T-helper 17 cell (primary cell): ENCODE measurements at regions not wholly inside any gene's neighbourhood (a gene's known extent, or its start where the extent isn't known, plus 50 kb on each side); places are given as distances from the start of the nearest gene placed in this dataset.
"Not testable (repeated sequence)": the region's sequence is repeated elsewhere in the genome, so short reads cannot be mapped to it uniquely, and the experiment has no call there.

ENCODE experiments used
- ATAC-seq: fragments of 150-1000 bp; cut with Tn5 transposase; 2 replicates; pipeline ENCODE4 v1.10.0; 2021; ENCODE audit warnings: mild to moderate bottlenecking, moderate library complexity
- DNase-seq, 3 donors: peaks; one replicate each; pipeline versions ENCODE4 v3.0.0 to v3.0.0-alpha.2; 2020 to 2021
- H3K9me3 ChIP-seq: one replicate; pipeline ENCODE4 v1.7.0; 2013; ENCODE audit warnings: low read length, mild to moderate bottlenecking; ENCODE audit not compliant: control insufficient read depth, poor library complexity, severe bottlenecking
- H3K27ac Mint-ChIP-seq: one replicate; pipeline ENCODE4 v1.8.0; 2022; ENCODE audit warnings: mild to moderate bottlenecking, moderate library complexity, mixed read lengths
- H3K27me3 Mint-ChIP-seq: one replicate; pipeline ENCODE4 v1.8.0; 2022; ENCODE audit warnings: mixed read lengths
- H3K36me3 Mint-ChIP-seq: one replicate; pipeline ENCODE4 v1.8.0; 2022; ENCODE audit warnings: low read depth, mixed read lengths
- H3K4me1 Mint-ChIP-seq: one replicate; pipeline ENCODE4 v1.8.0; 2022; ENCODE audit warnings: mild to moderate bottlenecking, mixed read lengths
- H3K4me3 Mint-ChIP-seq: one replicate; pipeline ENCODE4 v1.8.0; 2022; ENCODE audit warnings: mild to moderate bottlenecking, moderate library complexity, mixed read lengths

DNA sequence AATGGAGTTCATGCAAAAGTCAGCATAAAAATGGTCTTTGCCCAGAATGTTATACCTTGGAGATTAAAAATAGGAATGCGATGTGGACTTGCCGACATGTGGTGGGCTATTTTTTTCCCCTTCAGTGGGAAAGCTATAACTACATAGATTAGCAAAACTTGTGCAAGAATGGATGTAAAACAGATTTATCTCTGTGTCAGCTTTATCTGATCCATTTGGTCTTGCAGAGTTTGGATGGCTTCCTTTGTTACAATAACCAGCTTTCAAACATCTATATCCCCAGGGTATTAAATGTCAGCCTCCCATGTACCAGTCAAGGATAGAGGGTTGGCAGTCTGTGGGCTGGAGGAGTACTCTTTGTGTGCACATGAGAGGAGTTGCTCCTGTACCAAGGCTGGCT is 284.9 kb downstream of the TMEM38B start:
- H3K9me3 ChIP-seq: no peaks in the 10 kb centered on the region
- ATAC-seq: no peak
- no peak overlapping the region for H3K27ac Mint-ChIP-seq
- no peak for DNase-seq
- H3K4me1 Mint-ChIP-seq: no peaks in the 10 kb centered on the region
- no peaks in the 10 kb centered on the region for H3K36me3 Mint-ChIP-seq
- H3K27me3 Mint-ChIP-seq: no peaks in the 10 kb centered on the region
- no peak overlapping the region for H3K4me3 Mint-ChIP-seq

DNA sequence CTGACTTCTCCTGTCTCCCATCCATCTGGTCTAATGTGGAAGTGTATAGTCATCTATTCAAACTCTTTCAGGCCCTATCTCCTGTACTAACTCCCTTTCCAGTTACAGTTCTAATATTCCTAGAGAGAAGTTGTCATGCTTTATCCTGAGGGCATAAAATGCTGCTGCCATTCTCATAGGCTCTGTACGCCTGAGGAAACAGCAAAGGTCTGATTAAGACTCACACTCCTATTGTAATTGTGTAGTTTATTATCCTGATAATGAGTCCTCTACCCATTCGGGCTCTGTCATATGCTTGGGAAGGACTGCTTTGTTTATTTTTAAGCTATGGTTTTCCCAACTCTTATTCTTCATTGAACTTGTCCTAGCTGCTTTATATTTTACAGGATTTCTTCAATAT is 290.4 kb downstream of the TMEM38B start:
- H3K4me1 Mint-ChIP-seq: no peaks in the 10 kb centered on the region
- no peak overlapping the region for H3K4me3 Mint-ChIP-seq
- no peak for DNase-seq
- no peaks in the 10 kb centered on the region for H3K27me3 Mint-ChIP-seq
- no peaks in the 10 kb centered on the region for H3K36me3 Mint-ChIP-seq
- ATAC-seq: no peak
- H3K27ac Mint-ChIP-seq: no peak overlapping the region
- no peaks in the 10 kb centered on the region for H3K9me3 ChIP-seq

DNA sequence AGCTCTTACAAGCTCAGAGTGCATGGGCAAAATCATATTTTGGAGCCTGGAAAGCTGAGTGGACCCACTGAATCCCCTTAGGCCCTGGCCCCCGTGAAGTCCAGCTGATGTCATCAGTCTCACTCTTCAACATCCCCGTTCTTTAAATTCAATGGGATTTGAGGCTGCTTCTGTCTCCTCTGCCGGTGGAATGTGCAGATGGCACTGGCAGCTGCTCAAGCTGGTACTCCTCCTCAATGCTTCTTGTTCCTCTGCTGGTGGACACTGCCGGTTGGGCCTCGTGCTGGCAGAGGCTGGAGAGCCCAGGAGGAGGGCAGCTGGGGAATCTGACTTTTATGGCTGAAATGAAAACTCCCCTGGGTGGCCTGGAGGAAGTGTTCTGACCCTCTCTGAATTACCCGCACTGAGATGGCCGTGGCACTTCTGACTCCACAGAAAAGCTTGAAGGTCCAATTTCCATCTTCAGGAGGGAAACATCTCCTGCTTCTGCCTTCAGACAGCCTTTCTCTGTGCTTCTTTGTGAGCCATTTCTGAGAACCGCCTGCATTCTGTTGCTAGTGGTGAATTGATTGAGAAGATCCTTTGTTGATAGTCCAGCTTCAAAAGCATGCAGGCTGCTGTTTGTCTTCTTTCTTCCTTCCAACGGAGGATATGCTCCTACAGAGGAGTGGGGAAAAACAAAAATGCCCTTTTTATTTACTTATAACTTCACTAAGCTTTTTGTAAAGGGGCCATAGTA is 298.9 kb downstream of the TMEM38B start:
- no peaks in the 10 kb centered on the region for H3K36me3 Mint-ChIP-seq
- H3K9me3 ChIP-seq: no peaks in the 10 kb centered on the region
- no peak for ATAC-seq
- H3K4me1 Mint-ChIP-seq: no peaks in the 10 kb centered on the region
- DNase-seq: no peak
- no peaks in the 10 kb centered on the region for H3K27me3 Mint-ChIP-seq
- no peak overlapping the region for H3K4me3 Mint-ChIP-seq
- no peak overlapping the region for H3K27ac Mint-ChIP-seq

DNA sequence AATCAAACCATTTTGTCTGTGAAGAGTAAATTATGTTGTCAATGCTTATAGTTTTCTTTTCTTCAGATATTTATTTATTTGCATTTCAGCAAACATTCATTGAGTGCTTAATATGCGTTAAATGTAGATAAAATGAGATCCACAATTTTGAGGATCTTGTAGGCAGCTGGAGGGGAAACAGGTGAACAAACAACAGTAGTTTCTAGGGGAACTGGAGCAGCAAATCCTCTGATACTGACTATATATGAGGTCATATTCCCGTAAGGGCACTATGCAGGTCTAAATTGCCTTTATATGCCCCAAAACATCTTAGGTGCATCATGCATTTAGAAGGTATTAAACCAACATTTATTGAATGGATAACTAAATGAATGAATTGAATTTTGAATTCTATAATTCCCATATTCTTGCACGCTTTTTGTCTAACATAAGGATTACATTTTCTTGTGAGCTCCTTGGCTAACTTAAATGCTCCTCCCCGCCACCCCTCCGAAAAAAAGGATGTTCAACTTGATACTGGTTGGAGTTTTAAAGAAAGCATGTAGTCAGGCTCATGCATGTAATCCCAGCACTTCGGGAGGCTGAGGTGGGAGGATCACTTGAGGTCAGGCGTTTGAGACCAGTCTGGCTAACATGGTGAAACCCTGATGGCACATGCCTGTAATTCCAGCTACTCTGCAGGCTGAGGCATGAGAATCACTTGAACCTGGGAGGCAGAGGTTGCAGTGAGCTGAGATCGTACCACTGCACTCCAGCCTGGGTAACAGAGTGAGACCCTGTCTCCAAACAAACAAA is 299.8 kb downstream of the TMEM38B start:
- H3K27ac Mint-ChIP-seq: no peak overlapping the region
- ATAC-seq (no peak), DNase-seq (no peak)
- no peak overlapping the region for H3K4me3 Mint-ChIP-seq
- H3K9me3 ChIP-seq: no peaks in the 10 kb centered on the region
- H3K4me1 Mint-ChIP-seq: no peaks in the 10 kb centered on the region
- no peaks in the 10 kb centered on the region for H3K36me3 Mint-ChIP-seq
- no peaks in the 10 kb centered on the region for H3K27me3 Mint-ChIP-seq

DNA sequence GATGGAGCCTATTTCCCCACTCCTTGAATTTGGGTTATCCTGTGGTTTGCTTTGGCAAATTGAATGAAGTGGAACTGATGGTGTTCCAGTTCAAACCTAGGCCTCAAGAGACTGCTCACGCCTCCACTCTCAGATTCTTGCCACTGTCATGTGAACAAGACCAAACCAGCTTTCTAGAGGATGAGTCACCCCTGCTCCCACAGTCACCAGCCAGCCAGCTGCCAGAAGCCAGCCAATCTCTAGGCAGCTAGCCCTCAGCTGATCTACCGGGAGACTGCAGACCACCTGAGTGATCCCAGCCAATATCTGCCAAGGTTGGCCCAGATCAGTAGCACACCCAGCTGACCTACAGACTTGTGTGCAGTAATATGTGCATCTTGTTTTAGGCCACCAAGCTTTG is 300.6 kb downstream of the TMEM38B start:
- H3K4me3 Mint-ChIP-seq: no peak overlapping the region
- no peaks in the 10 kb centered on the region for H3K36me3 Mint-ChIP-seq
- ATAC-seq: no peak

DNA sequence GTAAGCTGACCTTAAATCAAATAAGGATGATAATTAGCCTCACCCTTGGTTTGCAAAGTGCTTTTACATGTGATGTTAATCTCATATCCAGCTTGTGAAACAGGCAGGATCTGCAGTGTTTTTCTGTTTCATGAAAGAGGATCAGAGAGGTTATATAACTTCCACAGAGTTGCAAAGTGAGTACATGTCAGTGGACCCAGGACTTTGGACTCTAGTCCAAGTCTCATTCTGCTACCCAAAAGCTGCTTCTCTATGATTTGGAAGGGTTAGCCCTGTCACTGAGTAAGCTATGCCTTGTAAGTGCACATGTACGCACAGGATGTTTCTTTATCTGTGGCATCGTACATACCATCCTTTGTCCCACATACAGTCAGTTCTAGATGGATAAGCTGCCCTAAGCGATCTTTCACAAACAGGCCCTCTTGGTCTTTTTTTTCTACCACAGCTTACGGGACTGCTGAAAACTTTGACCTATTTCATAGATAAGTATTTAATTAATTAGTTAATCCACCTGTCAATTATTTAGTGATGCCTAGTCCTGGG is 322.9 kb downstream of the TMEM38B start:
- DNase-seq (no peak), ATAC-seq (no peak)
- no peak overlapping the region for H3K27ac Mint-ChIP-seq
- no peak overlapping the region for H3K4me3 Mint-ChIP-seq
- no peaks in the 10 kb centered on the region for H3K9me3 ChIP-seq
- no peaks in the 10 kb centered on the region for H3K36me3 Mint-ChIP-seq
- H3K27me3 Mint-ChIP-seq: no peaks in the 10 kb centered on the region
- H3K4me1 Mint-ChIP-seq: no peaks in the 10 kb centered on the region

More for the DNA sequence above, 300.6 kb downstream of the TMEM38B start:
- H3K27ac Mint-ChIP-seq: no peak overlapping the region
- H3K4me1 Mint-ChIP-seq: no peaks in the 10 kb centered on the region
- no peak for DNase-seq
- H3K27me3 Mint-ChIP-seq: no peaks in the 10 kb centered on the region
- no peaks in the 10 kb centered on the region for H3K9me3 ChIP-seq

DNA sequence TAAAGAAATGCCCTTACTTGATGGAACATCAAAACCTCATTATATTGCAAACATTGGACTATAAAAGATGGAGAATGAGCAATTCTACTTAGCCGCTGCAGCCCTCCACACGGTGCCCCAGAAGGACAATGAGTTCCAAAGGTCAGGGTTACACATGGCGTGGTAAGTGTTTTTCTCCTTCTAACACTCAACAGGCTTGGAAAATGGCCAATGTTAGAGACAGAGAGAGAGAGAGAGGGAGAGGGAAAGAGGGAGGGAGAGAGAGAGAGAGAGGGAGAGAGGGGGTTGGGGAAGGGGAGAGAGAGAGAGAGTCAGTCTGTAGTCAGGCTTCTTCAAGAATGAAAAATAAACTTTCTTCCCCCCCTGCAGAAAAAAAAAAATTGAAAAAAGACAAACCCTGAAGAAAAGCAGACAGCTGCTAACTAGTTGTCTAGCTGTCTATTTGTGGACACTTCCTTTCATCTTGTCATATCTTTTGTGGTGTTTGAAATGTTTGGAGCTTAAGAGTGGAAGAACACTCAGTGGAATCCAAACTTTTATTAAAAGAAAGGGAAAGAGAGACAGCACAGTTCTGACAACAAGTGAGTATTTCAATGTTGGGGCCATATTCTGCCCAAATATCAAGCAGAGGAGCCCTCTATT is 324.8 kb downstream of the TMEM38B start:
- Mint-ChIP-seq H3K27ac (no peak overlapping the region), H3K36me3 (no peaks in the 10 kb centered on the region), H3K4me1 (no peaks in the 10 kb centered on the region), H3K4me3 (no peak overlapping the region), H3K27me3 (no peaks in the 10 kb centered on the region)
- H3K9me3 ChIP-seq: no peaks in the 10 kb centered on the region
- DNase-seq: no peak
- ATAC-seq: no peak

DNA sequence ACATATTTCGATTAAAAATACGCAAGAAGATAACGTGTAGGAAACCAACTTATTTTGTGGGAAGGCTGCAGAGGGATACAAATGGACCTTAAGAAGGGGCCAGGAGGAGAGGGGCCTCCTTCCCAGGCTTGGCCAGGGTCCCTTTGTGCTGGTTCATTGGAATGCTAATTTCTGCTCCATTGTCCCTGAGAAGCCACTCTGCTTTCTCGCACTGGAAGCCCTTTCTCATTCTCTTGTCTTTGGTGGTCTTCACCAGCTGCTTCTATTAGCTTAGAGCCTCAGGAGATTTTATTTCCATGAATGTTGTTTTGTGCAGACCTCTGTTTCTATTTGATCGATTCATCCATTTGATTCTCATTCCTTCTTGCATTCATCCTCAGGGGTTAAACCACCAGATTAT is 325.4 kb downstream of the TMEM38B start:
- Mint-ChIP-seq H3K27me3 (no peaks in the 10 kb centered on the region), H3K36me3 (no peaks in the 10 kb centered on the region), H3K27ac (no peak overlapping the region), H3K4me3 (no peak overlapping the region), H3K4me1 (no peaks in the 10 kb centered on the region)
- ATAC-seq (no peak), DNase-seq (no peak)
- no peaks in the 10 kb centered on the region for H3K9me3 ChIP-seq

DNA sequence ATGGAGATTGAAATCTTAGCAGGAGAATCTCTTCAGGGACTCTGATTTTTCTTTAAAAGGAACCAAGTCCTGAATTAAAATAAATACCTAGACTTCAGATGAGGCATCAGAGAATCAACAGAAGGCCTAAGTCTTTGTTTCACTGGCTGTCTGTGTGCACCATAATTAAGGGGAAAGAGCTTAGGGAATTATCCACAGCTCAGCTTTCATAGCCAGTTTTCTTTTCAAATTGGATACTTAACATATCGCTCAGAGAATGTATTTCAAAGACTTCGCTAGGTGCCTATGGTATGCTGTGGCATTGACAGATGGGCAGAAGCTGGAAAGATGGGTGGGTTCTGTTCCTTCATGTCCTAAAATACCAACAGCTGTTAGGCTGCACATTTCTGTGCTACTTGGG is 325.8 kb downstream of the TMEM38B start:
- Mint-ChIP-seq H3K36me3 (no peaks in the 10 kb centered on the region), H3K27me3 (no peaks in the 10 kb centered on the region), H3K27ac (no peak overlapping the region), H3K4me3 (no peak overlapping the region), H3K4me1 (no peaks in the 10 kb centered on the region)
- ATAC-seq: no peak
- DNase-seq: no peak
- H3K9me3 ChIP-seq: no peaks in the 10 kb centered on the region

DNA sequence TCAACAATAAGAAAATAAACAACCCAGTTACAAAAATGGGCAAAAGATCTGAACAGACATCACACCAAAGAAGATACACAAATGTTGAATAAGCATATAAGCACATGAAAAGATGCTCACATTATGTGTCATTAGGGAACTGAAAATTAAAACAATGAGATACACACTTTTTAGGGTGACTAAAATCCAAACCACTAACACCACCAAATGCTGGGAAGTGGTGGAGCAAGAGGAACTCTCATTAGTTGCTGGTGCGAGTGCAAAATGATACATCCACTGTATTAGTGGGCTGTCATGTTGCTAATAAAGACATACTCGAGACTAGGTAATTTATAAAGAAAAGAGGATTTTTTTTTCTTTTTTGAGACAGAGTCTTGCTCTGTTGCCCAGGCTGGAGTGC is 329.1 kb downstream of the TMEM38B start:
- H3K9me3 ChIP-seq: no peaks in the 10 kb centered on the region
- H3K36me3 Mint-ChIP-seq: no peaks in the 10 kb centered on the region
- no peaks in the 10 kb centered on the region for H3K27me3 Mint-ChIP-seq
- no peak for ATAC-seq
- DNase-seq: no peak
- H3K27ac Mint-ChIP-seq: no peak overlapping the region
- no peak overlapping the region for H3K4me3 Mint-ChIP-seq
- H3K4me1 Mint-ChIP-seq: no peaks in the 10 kb centered on the region

DNA sequence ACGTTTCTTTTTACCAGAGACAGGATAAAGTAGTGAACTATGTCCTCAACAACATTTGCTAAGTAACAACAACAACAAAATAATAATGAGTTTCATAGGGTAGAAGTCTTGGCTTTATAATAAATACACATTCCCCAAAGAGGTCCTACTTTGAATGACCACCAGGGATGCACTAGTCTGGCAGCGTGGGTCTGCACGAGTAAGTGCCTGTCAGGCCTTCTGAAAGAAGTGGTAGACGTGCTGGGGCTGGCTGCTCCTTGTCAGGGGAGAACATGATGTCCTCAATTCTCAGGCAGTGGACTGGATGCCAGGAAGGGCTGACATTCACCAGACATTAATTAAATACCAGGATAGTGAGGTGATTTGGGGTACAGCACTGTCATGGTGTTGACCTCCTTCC is 331.1 kb downstream of the TMEM38B start:
- Mint-ChIP-seq H3K27me3 (no peaks in the 10 kb centered on the region), H3K4me1 (no peaks in the 10 kb centered on the region), H3K27ac (no peak overlapping the region)

DNA sequence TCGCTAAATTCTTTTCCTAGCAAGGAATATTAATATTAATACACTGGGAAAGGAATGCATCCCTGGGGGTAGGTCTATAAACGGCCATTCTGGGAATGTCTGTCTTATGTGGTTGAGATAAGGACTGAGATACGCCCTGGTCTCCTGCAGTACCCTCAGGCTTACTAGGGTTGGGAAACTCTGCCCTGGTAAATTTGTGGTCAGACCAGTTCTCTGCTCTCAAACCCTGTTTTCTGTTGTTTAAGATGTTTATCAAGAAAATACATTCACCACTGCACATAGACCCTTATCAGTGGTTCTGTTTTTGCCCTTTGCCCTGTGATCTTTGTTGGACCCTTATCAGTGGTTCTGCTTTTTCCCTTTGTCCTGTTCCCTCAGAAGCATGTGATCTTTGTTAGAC is 335.8 kb downstream of the TMEM38B start:
- not testable (repeated sequence) for H3K4me3 Mint-ChIP-seq, H3K36me3 Mint-ChIP-seq, H3K27ac Mint-ChIP-seq, H3K9me3 ChIP-seq, H3K27me3 Mint-ChIP-seq, H3K4me1 Mint-ChIP-seq, ATAC-seq, DNase-seq

More for the DNA sequence above, 331.1 kb downstream of the TMEM38B start:
- no peak overlapping the region for H3K4me3 Mint-ChIP-seq
- DNase-seq: no peak
- H3K36me3 Mint-ChIP-seq: no peaks in the 10 kb centered on the region
- H3K9me3 ChIP-seq: no peaks in the 10 kb centered on the region
- ATAC-seq: no peak

DNA sequence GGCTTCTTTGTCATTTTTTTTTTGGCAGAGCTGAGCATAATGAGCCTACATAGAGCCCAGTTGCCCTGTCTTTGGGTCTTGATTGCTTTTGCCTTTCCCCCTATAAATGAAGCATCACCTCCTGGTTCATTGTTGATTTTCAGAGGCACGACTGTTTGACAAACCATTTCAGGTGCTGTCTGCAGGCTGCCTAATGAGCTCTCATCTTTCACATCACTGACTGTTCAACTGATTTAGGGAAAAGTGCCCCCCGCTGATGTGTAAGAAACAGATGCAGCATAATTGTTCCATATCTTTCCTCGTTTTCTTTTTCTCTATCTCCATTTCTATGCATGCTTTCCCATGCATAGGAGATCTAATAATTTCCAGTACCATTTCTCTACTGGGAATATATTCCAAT is 338.6 kb downstream of the TMEM38B start:
- DNase-seq (no peak), ATAC-seq (no peak)
- Mint-ChIP-seq H3K4me3 (no peak overlapping the region), H3K36me3 (no peaks in the 10 kb centered on the region), H3K27me3 (no peaks in the 10 kb centered on the region), H3K27ac (no peak overlapping the region), H3K4me1 (no peaks in the 10 kb centered on the region)
- no peaks in the 10 kb centered on the region for H3K9me3 ChIP-seq
